Left lung (tissue), 4 donors: ENCODE measurements at regions not wholly inside any gene's neighbourhood (a gene's known extent, or its start where the extent isn't known, plus 50 kb on each side); places are given as distances from the start of the nearest gene placed in this dataset.

Experiments
- ATAC-seq: fragments of 200-7000 bp; cut with Tn5 transposase; one replicate; pipeline ENCODE4 v1.9.1; 2020; ENCODE audit warnings: moderate library complexity
- DNase-seq, 4 donors: peaks; one replicate each; pipeline ENCODE4 v3.0.0-alpha.2; 2013 to 2020
- H3K27ac ChIP-seq, 2 donors: fragments of 200-600 bp; sonication (generic) in 1 of 2; one replicate each; pipeline versions ENCODE4 v1.5.0 to v1.8.0; 2020 to 2021
- H3K27me3 ChIP-seq, 2 donors: fragments of 200-600 bp; sonication (generic) in 1 of 2; one replicate each; pipeline versions ENCODE4 v1.5.0 to v1.8.0; 2020 to 2021
- H3K36me3 ChIP-seq, 2 donors: fragments of 200-600 bp; sonication (generic) in 1 of 2; one replicate each; pipeline versions ENCODE4 v1.5.0 to v1.8.0; 2020 to 2021
- H3K4me1 ChIP-seq, 2 donors: fragments of 200-600 bp; one replicate each; pipeline ENCODE4 v1.8.0; 2021
- H3K4me3 ChIP-seq, 2 donors: fragments of 200-600 bp; sonication (generic) in 1 of 2; one replicate each; pipeline versions ENCODE4 v1.5.0 to v1.8.0; 2020 to 2021; ENCODE audit warnings: mild to moderate bottlenecking in 1 of 2
- H3K9me3 ChIP-seq, 2 donors: fragments of 200-600 bp; sonication (generic) in 1 of 2; one replicate each; pipeline versions ENCODE4 v1.5.0 to v1.8.0; 2020 to 2021
- CTCF ChIP-seq, 2 donors: fragments of 200-600 bp; sonication (generic) in 1 of 2; IDR thresholded peaks; one replicate each; pipeline versions ENCODE4 v1.5.0 to v1.8.0; 2021; ENCODE audit warnings: antibody characterized with exemption in 2 of 2
- intact Hi-C, 2 donors: fragments of 100-400 bp; cut with DNase I; formaldehyde crosslinking; loops; one replicate each; pipeline versions ENCODE4 v1.11.2 to v1.14.2; 2022
- donor health status: DM: no; HTN: yes; CAD: no.
- donor health status: DM: no; HTN: no; CAD: no.

- no peak overlapping the region for H3K27ac ChIP-seq
- no peak for TF ChIP-seq CTCF (IDR thresholded peaks at IDR 0.05)
- ATAC-seq: no peak
- H3K9me3 ChIP-seq: no peaks in the 10 kb centered on the region
- H3K27me3 ChIP-seq: peaks cover 0 to 7% of the 10 kb centered on the region in 2 donors
- H3K4me3 ChIP-seq: no peak overlapping the region
- intact Hi-C loops: no loop called here
- H3K36me3 ChIP-seq: no peaks in the 10 kb centered on the region
- DNase-seq: no peak
- no peaks in the 10 kb centered on the region for H3K4me1 ChIP-seq
Observed at GRCh38 chr5:174552428-174552827, 172.0 kb upstream of the MSX2 start.

GRCh38 chr5:174553556-174553955 is 170.8 kb upstream of the MSX2 start:
- DNase-seq (peak in 1 of 4 donors; percentile 37), ATAC-seq (no peak)
- Histone ChIP-seq H3K4me1 (no peaks in the 10 kb centered on the region), H3K4me3 (no peak overlapping the region), H3K9me3 (no peaks in the 10 kb centered on the region), H3K27ac (no peak overlapping the region), H3K27me3 (peaks cover 0 to 5% of the 10 kb centered on the region in 2 donors), H3K36me3 (no peaks in the 10 kb centered on the region)
- intact Hi-C loops: no loop called here
- TF ChIP-seq CTCF (IDR thresholded peaks at IDR 0.05): no peak

GRCh38 chr5:174555726-174556125 is 168.7 kb upstream of the MSX2 start:
- Histone ChIP-seq H3K27me3 (peaks cover 0 to 13% of the 10 kb centered on the region in 2 donors), H3K27ac (no peak overlapping the region), H3K4me1 (no peaks in the 10 kb centered on the region), H3K4me3 (no peak overlapping the region), H3K9me3 (no peaks in the 10 kb centered on the region), H3K36me3 (no peaks in the 10 kb centered on the region)
- DNase-seq: no peak
- intact Hi-C loops: no loop called here
- no peak for TF ChIP-seq CTCF (IDR thresholded peaks at IDR 0.05)
- ATAC-seq: no peak

GRCh38 chr5:174556756-174557155 is 167.6 kb upstream of the MSX2 start:
- no peak for DNase-seq
- ATAC-seq: no peak
- Histone ChIP-seq H3K27ac (no peak overlapping the region), H3K4me1 (no peaks in the 10 kb centered on the region), H3K4me3 (no peak overlapping the region), H3K9me3 (no peaks in the 10 kb centered on the region), H3K27me3 (peaks cover 0 to 24% of the 10 kb centered on the region in 2 donors), H3K36me3 (no peaks in the 10 kb centered on the region)
- TF ChIP-seq CTCF (IDR thresholded peaks at IDR 0.05): no peak
- intact Hi-C loops: no loop called here

- H3K36me3 ChIP-seq: no peaks in the 10 kb centered on the region
- no peaks in the 10 kb centered on the region for H3K9me3 ChIP-seq
- ATAC-seq: no peak
- intact Hi-C loops: no loop called here
- H3K27ac ChIP-seq: no peak overlapping the region
- H3K4me1 ChIP-seq: no peaks in the 10 kb centered on the region
- no peak for DNase-seq
- TF ChIP-seq CTCF (IDR thresholded peaks at IDR 0.05): no peak
- no peak overlapping the region for H3K4me3 ChIP-seq
- H3K27me3 ChIP-seq: peaks cover 0 to 26% of the 10 kb centered on the region in 2 donors
Observed at GRCh38 chr5:174558190-174558589, 166.2 kb upstream of the MSX2 start.
